ENCODE measurements at regions not wholly inside any gene's neighbourhood (a gene's known extent, or its start where the extent isn't known, plus 50 kb on each side); places are given as distances from the start of the nearest gene placed in this dataset.

DNA sequence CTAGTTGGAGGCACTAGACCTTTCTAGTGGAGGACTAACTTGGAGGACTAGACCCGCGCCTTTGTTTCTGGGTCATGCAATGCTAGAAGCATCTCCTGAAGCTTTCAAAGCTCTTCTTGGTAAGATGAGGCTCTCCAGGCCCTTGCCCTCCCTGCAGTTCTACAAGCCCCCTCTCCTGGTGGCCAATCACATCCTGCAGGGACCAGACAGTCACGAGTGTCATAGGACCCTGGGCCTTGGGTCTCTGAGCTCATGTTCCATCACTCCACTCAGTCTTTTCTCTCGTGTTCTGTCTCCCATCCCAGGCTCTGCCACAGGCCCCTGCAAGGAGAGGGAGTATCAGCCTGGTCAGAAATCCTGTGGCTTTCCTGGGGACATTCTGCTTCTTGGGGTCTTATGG, 119.6 kb downstream of the CYLD start:
- TF ChIP-seq, protein P1, sequence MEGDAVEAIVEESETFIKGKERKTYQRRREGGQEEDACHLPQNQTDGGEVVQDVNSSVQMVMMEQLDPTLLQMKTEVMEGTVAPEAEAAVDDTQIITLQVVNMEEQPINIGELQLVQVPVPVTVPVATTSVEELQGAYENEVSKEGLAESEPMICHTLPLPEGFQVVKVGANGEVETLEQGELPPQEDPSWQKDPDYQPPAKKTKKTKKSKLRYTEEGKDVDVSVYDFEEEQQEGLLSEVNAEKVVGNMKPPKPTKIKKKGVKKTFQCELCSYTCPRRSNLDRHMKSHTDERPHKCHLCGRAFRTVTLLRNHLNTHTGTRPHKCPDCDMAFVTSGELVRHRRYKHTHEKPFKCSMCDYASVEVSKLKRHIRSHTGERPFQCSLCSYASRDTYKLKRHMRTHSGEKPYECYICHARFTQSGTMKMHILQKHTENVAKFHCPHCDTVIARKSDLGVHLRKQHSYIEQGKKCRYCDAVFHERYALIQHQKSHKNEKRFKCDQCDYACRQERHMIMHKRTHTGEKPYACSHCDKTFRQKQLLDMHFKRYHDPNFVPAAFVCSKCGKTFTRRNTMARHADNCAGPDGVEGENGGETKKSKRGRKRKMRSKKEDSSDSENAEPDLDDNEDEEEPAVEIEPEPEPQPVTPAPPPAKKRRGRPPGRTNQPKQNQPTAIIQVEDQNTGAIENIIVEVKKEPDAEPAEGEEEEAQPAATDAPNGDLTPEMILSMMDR (IDR thresholded peaks at IDR 0.05; ENCODE audit: insufficient read depth, low read length, poor library complexity, severe bottlenecking) = no peak
- no peak overlapping the region for H3K4me3 ChIP-seq (replicated peaks; ENCODE audit: low read depth, low read length)

DNA sequence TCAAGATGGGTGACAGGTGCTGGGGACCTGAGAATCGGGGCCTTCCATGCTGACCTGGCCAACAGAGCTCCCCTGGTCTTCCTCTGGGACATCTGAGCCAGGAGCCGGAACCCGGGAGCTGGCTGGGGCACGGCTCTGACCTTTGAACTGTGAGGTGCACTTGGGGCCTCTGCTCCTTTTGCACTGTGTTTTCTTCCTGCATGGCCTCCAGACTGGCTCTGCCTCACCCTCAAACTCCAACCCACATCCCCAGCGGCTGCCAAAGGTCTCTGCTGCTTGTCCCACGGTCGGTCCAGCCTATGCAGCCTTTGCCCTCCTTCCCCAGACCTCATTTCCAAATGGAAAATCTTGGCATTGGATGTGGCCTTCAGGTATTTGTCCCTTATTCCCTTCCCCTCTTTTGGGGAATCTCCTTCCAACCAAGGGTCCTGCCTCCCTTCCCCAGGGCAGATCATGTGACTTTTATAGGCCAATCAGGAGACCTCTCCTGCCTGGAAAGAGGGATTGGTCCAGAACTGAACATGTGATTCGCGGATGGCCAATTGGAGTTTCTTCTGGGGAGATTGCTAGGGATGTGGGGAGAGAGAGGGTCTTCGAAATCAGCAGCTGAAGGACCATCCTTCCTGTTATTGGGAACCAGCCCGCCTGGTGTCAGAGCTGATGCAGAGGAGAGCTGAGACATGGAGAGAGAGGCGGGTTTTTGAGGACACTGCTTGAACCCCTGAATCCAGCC, 117.9 kb downstream of the CYLD start:
- no peak for DNase-seq (ENCODE audit: extremely low read depth, insufficient read length)
- TF ChIP-seq, protein P1 (IDR thresholded peaks at IDR 0.05; ENCODE audit: insufficient read depth, low read length, poor library complexity, severe bottlenecking) = no peak
- H3K27me3 ChIP-seq (replicated peaks; ENCODE audit: control insufficient read depth, insufficient read depth, low read length) = no peaks in the 10 kb centered on the region; the same call in none of the 2 replicates
- H3K4me3 ChIP-seq (replicated peaks; ENCODE audit: low read depth, low read length) = no peak overlapping the region
- H3K36me3 ChIP-seq (ENCODE audit: control insufficient read depth, insufficient read depth, low read length) = no peaks in the 10 kb centered on the region

More for the DNA sequence above, 119.6 kb downstream of the CYLD start:
- no peak for DNase-seq (ENCODE audit: extremely low read depth, insufficient read length)
- H3K36me3 ChIP-seq (ENCODE audit: control insufficient read depth, insufficient read depth, low read length) = no peaks in the 10 kb centered on the region
- H3K27me3 ChIP-seq (replicated peaks; ENCODE audit: control insufficient read depth, insufficient read depth, low read length) = no peaks in the 10 kb centered on the region; the same call in none of the 2 replicates

DNA sequence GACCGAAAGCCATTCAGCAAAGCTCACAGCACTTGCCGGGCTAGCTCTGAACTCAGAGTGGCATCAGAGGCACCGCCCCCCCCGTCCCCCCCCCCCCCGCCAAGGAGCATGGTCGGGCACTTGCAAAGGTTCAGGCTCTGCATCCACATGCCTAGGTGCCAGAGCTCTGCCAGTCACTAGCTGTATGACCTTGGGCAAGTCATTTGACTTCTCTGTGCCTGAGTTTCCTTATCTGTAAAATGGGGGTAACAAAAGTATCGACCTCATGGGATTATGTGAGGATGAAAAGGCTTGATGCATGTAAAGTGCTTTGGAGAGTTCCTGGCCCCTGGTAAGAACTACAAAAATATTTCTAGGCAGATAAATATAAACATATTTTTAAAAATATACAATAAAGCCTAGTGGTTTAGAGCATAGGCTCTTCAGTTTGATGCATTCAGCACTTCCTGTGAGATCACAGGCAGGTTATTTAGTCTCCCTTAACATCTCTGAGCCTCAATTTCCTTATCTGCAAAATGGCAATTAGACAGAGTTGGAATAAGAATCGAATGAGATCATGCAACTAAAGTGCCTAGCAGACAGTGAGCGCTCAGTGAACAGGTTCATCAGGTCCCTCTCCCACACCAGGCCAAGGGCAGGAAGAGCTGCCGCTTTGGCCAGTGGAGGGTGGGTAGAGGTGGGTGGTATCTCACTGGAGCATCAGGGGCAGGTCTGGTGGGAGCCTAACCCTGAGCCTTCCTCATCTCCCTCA, 117.2 kb downstream of the CYLD start:
- no peaks in the 10 kb centered on the region for H3K36me3 ChIP-seq (ENCODE audit: control insufficient read depth, insufficient read depth, low read length)
- TF ChIP-seq, protein P1 (IDR thresholded peaks at IDR 0.05; ENCODE audit: insufficient read depth, low read length, poor library complexity, severe bottlenecking) = no peak
- no peaks in the 10 kb centered on the region; the same call in none of the 2 replicates for H3K27me3 ChIP-seq (replicated peaks; ENCODE audit: control insufficient read depth, insufficient read depth, low read length)
- H3K4me3 ChIP-seq (replicated peaks; ENCODE audit: low read depth, low read length) = no peak overlapping the region
- DNase-seq (ENCODE audit: extremely low read depth, insufficient read length) = no peak

DNA sequence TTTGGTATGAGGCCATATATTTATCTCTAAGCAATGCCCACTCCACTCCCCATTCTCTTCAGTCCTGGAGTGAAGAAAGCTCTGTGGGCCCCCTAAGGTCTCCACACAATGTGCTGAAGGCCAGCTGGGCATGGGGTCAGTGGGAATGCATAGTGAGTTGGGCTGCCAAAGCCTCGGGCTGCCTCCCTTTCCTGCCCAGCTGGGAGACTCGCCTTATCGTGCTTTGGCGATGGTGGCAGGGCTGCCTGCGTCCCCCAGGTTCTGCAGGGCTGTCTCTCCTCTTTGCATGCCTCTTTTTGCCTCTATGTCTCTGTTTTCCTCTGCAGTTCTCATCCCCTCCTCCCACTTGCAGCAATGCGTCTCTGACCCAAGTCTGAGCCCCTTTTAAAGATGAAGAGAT, 116.5 kb downstream of the CYLD start:
- H3K27me3 ChIP-seq (replicated peaks; ENCODE audit: control insufficient read depth, insufficient read depth, low read length) = no peaks in the 10 kb centered on the region; the same call in none of the 2 replicates
- no peaks in the 10 kb centered on the region for H3K36me3 ChIP-seq (ENCODE audit: control insufficient read depth, insufficient read depth, low read length)
- DNase-seq (ENCODE audit: extremely low read depth, insufficient read length) = no peak
- TF ChIP-seq, protein P1 (IDR thresholded peaks at IDR 0.05; ENCODE audit: insufficient read depth, low read length, poor library complexity, severe bottlenecking) = no peak
- H3K4me3 ChIP-seq (replicated peaks; ENCODE audit: low read depth, low read length) = no peak overlapping the region

DNA sequence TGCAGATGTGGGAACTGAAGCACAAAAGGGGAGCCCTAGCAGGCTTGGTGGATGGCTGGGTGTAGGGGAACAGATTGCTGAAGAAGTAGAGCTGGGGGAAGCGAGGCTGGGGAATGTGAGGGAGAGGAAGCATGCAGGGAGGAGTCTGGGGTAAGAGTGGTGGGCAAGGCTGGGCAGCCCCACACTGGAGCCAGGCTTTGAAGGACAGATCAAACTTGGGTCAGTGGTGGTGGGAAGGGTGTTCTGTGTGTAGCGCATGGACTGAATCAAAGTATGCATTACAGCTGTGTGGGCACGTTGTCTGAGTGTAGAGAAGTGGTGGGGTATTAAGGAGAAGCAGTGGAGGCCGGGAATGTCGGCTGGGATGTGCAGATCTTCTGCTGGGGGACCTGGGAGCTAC, 116.0 kb downstream of the CYLD start:
- no peak for DNase-seq (ENCODE audit: extremely low read depth, insufficient read length)
- Histone ChIP-seq H3K36me3 (ENCODE audit: control insufficient read depth, insufficient read depth, low read length) (no peaks in the 10 kb centered on the region), H3K4me3 (replicated peaks; ENCODE audit: low read depth, low read length) (no peak overlapping the region), H3K27me3 (replicated peaks; ENCODE audit: control insufficient read depth, insufficient read depth, low read length) (no peaks in the 10 kb centered on the region; the same call in none of the 2 replicates)
- TF ChIP-seq, protein P1 (IDR thresholded peaks at IDR 0.05; ENCODE audit: insufficient read depth, low read length, poor library complexity, severe bottlenecking) = no peak

Data from GM06990 (cell line).